ENCODE measurements at regions not wholly inside any gene's neighbourhood (a gene's known extent, or its start where the extent isn't known, plus 50 kb on each side); places are given as distances from the start of the nearest gene placed in this dataset.

GRCh38 chr1:95948023-95948422 lies 714.0 kb downstream of the RWDD3 start:
- Histone ChIP-seq H3K27me3 (ENCODE audit: control insufficient read depth, insufficient read depth, low read length) (no peaks in the 10 kb centered on the region), H3K36me3 (ENCODE audit: control insufficient read depth, insufficient read depth, low read length) (no peaks in the 10 kb centered on the region), H3K4me3 (ENCODE audit: low read depth, low read length) (no peak overlapping the region)
- DNase-seq (ENCODE audit: low read depth) = no peak
- ChIA-PET CTCF (interaction anchor here (0.9 kb wide), 1 partner anchor 9 kb away, joined by 3 read pairs; no protein-coding TSS in a partner anchor), POLR2A (no interaction called here)
- TF ChIP-seq, protein P1, sequence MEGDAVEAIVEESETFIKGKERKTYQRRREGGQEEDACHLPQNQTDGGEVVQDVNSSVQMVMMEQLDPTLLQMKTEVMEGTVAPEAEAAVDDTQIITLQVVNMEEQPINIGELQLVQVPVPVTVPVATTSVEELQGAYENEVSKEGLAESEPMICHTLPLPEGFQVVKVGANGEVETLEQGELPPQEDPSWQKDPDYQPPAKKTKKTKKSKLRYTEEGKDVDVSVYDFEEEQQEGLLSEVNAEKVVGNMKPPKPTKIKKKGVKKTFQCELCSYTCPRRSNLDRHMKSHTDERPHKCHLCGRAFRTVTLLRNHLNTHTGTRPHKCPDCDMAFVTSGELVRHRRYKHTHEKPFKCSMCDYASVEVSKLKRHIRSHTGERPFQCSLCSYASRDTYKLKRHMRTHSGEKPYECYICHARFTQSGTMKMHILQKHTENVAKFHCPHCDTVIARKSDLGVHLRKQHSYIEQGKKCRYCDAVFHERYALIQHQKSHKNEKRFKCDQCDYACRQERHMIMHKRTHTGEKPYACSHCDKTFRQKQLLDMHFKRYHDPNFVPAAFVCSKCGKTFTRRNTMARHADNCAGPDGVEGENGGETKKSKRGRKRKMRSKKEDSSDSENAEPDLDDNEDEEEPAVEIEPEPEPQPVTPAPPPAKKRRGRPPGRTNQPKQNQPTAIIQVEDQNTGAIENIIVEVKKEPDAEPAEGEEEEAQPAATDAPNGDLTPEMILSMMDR (IDR thresholded peaks at IDR 0.05; ENCODE audit: insufficient read depth, low read depth, low read length) = no peak

GRCh38 chr1:95951371-95952102 lies 717.5 kb downstream of the RWDD3 start:
- Histone ChIP-seq H3K27me3 (ENCODE audit: control insufficient read depth, insufficient read depth, low read length) (no peaks in the 10 kb centered on the region), H3K4me3 (ENCODE audit: low read depth, low read length) (no peak overlapping the region), H3K36me3 (ENCODE audit: control insufficient read depth, insufficient read depth, low read length) (no peaks in the 10 kb centered on the region)
- POLR2A ChIA-PET = no interaction called here
- TF ChIP-seq, protein P1 (IDR thresholded peaks at IDR 0.05; ENCODE audit: insufficient read depth, low read depth, low read length) = no peak
- CTCF ChIA-PET = no interaction called here
- DNase-seq (ENCODE audit: low read depth) = no peak

- ChIA-PET CTCF (no interaction called here), POLR2A (no interaction called here)
- H3K36me3 ChIP-seq (ENCODE audit: control insufficient read depth, insufficient read depth, low read length) = no peaks in the 10 kb centered on the region
- DNase-seq (ENCODE audit: low read depth) = no peak
- TF ChIP-seq, protein P1 (IDR thresholded peaks at IDR 0.05; ENCODE audit: insufficient read depth, low read depth, low read length) = no peak
- no peaks in the 10 kb centered on the region for H3K27me3 ChIP-seq (ENCODE audit: control insufficient read depth, insufficient read depth, low read length)
- no peak overlapping the region for H3K4me3 ChIP-seq (ENCODE audit: low read depth, low read length)
These were observed 719.0 kb downstream of the RWDD3 start for GRCh38 chr1:95953015-95953414.

GRCh38 chr1:95954585-95954984 lies 720.6 kb downstream of the RWDD3 start:
- POLR2A ChIA-PET = no interaction called here
- H3K36me3 ChIP-seq (ENCODE audit: control insufficient read depth, insufficient read depth, low read length) = no peaks in the 10 kb centered on the region
- TF ChIP-seq, protein P1 (IDR thresholded peaks at IDR 0.05; ENCODE audit: insufficient read depth, low read depth, low read length) = no peak
- CTCF ChIA-PET = no interaction called here
- no peak overlapping the region for H3K4me3 ChIP-seq (ENCODE audit: low read depth, low read length)
- no peaks in the 10 kb centered on the region for H3K27me3 ChIP-seq (ENCODE audit: control insufficient read depth, insufficient read depth, low read length)
- DNase-seq (ENCODE audit: low read depth) = no peak

GRCh38 chr1:95956215-95956614 lies 722.2 kb downstream of the RWDD3 start:
- Histone ChIP-seq H3K36me3 (ENCODE audit: control insufficient read depth, insufficient read depth, low read length) (no peaks in the 10 kb centered on the region), H3K27me3 (ENCODE audit: control insufficient read depth, insufficient read depth, low read length) (no peaks in the 10 kb centered on the region), H3K4me3 (ENCODE audit: low read depth, low read length) (no peak overlapping the region)
- POLR2A ChIA-PET = no interaction called here
- CTCF ChIA-PET = no interaction called here
- TF ChIP-seq, protein P1 (IDR thresholded peaks at IDR 0.05; ENCODE audit: insufficient read depth, low read depth, low read length) = no peak
- no peak for DNase-seq (ENCODE audit: low read depth)

Data from BJ (cell line).